ENCODE measurements at regions not wholly inside any gene's neighbourhood (a gene's known extent, or its start where the extent isn't known, plus 50 kb on each side); places are given as distances from the start of the nearest gene placed in this dataset.

DNA sequence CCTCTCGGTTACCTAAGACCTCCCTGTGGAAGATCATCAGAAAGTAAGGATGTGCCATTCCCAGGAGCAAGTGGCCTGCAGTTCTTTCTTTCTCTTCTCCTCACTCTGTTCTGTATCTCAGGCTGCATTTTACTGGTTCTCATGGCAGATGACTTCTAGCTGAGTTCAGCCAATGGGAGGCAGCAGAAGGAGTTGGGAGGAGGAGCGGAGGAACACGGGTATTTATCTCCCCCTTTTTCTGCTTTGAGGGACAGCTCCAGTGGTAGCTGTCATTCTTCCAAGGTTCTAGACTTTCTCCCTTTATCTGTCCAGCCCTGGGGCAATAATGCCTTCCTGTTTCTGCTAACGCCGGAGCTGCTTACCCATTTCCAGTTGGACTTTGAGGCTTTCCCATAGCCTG is 339.9 kb downstream of the NR2F2 start:
- no peak for DNase-seq (ENCODE audit: low read depth, low spot score)

DNA sequence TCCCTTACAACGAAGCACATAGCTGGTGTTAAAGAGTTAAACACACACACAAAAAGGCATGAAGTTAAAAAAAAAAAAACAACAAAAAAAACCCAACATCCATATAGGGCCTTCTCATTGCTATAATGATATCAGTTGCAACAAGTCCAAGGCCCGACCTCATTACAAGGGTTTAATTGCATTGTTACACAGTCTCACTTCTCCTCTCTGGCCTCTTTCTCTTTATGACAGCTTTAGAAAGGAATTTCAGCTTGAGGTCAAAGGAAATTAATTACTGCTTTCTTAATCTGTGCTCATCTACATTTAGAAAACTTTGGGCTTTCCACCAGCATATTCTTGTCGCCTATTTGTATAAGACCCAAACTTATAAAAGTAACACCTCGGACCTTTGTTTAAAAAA is 342.1 kb downstream of the NR2F2 start:
- no peak for DNase-seq (ENCODE audit: low read depth, low spot score)

GRCh38 chr15:96678386-96678785 is 347.9 kb downstream of the NR2F2 start:
- no peak for DNase-seq (ENCODE audit: low read depth, low spot score)

GRCh38 chr15:96687388-96688107 is 357.0 kb downstream of the NR2F2 start:
- DNase-seq (ENCODE audit: low read depth, low spot score), result no peak

DNA sequence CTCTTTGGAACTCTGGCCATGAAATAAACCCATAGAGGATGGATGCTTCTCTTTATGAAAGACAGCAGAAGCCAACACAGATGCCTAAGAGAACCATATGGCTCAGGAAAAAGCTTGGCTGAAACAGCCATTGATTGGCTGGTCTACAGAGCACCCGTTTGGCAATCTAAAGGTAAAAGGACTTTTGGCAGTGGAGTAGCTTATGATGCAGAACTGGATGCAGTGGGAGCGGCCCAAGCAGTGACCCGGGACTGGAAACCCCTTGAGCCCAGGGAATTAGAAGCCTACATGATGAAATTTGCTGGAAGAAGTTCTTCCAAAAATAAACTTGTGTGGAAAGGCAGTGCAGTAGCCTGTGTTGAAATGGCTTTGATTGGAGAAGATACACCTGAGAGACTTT is 360.2 kb downstream of the NR2F2 start:
- DNase-seq (ENCODE audit: low read depth, low spot score), result no peak

DNA sequence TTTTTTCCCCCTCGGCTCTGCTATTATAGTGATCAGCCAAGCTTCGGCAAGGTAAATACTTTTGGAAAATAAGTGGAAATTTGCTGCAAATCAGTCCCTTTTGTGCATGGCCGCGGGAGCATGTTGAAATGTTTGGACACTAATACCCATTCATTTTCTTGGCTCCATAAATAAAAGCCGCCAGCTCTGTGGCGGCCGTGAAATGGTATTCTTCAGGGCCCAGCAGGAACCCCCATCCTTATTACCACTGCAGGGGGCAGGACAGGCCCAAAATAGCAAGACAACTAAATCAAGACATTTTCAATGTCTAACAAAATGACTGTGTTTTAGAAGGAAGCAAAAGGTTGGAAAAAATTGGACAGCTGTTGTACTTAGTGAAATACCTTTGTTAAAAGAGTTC is 362.3 kb downstream of the NR2F2 start:
- DNase-seq (ENCODE audit: low read depth, low spot score), result no peak

DNA sequence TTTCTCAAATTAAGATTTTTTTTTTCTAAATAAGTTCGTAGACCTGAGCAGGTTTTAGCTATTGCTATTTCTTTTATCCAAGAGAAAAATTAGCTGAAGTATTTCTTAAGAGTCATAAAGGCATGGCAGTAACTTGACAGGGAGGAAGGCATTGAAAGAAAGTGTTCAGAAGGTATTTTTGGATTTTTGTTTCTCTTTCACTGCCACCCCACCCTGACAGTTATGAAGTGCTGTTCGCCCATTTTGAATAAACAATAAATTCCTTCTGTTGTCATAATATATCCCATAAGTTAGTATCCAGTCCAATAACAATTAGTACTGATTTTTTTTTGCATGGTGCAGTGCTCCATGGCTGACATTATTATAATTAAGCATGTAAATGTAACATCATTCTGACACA is 363.0 kb downstream of the NR2F2 start:
- DNase-seq (ENCODE audit: low read depth, low spot score), result no peak

GRCh38 chr15:96693990-96694517 is 363.6 kb downstream of the NR2F2 start:
- DNase-seq (ENCODE audit: low read depth, low spot score), result no peak

DNA sequence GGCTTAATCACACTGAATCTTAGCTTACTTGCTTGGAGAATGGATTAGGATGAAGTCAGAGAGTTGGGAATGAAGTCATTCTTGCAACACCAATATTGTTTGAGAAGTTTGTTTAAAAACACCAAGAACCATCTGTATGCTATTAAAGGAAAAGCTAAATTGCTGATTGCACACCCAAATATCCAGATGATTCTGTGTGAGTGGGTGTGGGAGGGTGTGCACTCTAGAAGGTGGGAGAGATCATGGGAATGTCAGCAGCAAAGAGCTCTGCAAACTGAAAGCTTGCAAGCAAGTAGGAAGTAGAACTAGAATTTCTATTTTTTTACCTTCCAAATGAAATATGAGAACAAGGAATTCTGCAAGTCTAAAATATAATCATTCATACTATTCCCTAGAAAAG is 364.9 kb downstream of the NR2F2 start:
- no peak for DNase-seq (ENCODE audit: low read depth, low spot score)

DNA sequence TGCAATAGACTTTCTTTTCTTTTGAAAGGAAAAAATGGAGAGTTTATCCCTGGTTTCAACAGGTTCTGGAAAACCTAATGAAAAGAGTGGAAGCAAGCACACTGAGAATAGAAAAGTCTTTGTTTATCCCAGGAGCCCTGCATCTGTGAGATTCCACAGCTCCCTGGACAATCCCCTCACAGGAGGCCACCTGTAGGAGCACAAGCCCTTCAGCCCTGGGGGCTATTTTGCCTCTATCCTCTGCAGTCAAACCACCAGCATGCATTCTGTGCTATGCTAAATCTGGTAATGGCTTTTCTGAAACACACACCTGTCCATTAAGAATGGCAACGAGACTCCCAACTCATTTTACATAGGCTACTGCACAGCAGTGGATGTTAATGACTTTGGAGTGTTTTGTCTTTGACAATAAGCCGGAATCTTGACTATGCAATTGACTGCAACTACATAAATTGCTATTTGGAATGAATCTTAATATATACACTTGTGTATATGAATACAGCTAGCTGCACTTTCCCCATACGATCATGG is 369.4 kb downstream of the NR2F2 start:
- no peak for DNase-seq (ENCODE audit: low read depth, low spot score)

GRCh38 chr15:96700555-96700954 is 370.1 kb downstream of the NR2F2 start:
- DNase-seq (ENCODE audit: low read depth, low spot score), result no peak

GRCh38 chr15:96701443-96701842 is 370.9 kb downstream of the NR2F2 start:
- no peak for DNase-seq (ENCODE audit: low read depth, low spot score)

GRCh38 chr15:96701877-96702276 is 371.4 kb downstream of the NR2F2 start:
- DNase-seq (ENCODE audit: low read depth, low spot score), result no peak

DNA sequence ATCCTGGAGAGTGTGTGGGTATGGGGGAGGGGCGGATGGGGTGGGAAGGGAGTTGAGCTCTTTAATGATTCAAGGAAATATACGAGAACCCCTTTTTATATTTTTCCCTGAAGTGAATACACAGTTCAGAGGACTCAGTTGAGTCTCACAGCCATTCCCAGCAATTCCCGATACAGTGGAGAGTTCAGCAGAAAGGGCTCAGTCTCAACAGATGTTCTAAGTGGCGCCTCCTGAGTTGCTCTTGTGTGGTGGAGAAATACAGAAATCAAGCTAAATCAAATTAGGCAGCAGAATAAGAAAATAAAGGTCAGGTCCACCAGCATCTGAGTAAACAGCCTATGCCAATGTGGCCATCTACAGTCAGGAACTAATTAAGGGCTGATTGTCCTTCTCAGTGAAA is 372.1 kb downstream of the NR2F2 start:
- DNase-seq (ENCODE audit: low read depth, low spot score), result no peak

DNA sequence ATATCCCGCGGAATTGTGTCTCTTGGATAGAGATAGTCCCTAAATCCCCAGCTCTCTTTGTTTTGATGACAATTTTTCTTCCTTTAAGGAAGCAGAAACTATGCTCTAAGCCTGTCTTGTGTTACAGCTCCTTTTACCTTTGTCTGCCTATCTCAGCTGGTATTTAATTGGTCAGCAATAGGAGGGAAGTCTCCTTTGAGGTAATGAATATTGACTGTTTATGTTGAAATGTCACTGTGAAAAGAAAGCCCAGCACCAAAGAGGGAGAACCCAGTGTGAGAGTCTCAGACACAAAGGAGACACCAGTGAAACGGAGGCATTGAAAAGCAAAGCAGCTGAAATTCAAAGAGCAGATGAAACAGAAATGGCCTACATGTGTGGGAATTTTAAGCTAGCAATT is 372.6 kb downstream of the NR2F2 start:
- no peak for DNase-seq (ENCODE audit: low read depth, low spot score)

GRCh38 chr15:96703794-96704550 is 373.5 kb downstream of the NR2F2 start:
- no peak for DNase-seq (ENCODE audit: low read depth, low spot score)

- no peak for DNase-seq (ENCODE audit: low read depth, low spot score)
These were observed 385.6 kb downstream of the NR2F2 start for GRCh38 chr15:96716075-96716474.

- DNase-seq (ENCODE audit: low read depth, low spot score), result no peak
These were observed 386.0 kb downstream of the NR2F2 start for GRCh38 chr15:96716478-96716877.

- no peak for DNase-seq (ENCODE audit: low read depth, low spot score)
These were observed 389.8 kb downstream of the NR2F2 start for GRCh38 chr15:96720251-96720650.

DNA sequence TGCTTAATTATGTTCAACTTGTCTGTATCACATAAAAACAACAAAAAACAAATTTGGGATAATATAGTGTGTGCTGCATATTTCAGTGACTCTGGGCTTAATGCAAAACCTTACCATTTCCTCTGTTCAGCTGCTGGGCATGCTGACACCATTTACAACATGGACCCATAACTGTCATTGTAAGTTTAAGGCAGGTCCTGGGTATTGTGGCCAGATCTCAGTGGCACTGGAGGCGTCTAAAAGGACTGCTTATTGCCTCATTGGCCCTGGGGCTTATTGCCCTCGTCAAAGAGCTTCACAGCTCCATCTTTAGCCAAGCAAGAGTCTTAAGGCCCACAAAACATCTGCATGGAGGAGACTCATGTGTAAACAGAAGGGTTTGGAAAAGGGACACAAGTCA is 390.2 kb downstream of the NR2F2 start:
- no peak for DNase-seq (ENCODE audit: low read depth, low spot score)

DNA sequence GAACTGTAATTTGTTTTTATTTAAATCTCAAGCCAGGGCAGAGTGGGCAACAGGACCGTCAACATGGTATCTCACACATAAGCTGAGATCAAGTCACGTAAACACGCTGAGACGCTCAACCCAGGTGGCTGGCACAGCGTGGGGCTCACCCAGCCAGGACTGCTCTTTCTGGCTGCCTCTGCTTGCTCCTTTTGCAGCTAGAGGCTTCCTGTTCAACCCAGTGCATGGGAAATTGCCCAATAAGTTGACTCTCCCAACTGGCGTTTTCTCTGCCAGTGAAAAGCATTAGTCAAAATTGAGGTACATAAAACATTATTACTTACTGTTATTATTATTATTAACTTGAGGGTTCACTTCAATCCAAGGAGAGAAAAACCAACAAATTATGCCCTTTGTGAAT is 398.1 kb downstream of the NR2F2 start:
- DNase-seq (ENCODE audit: low read depth, low spot score), result no peak

DNA sequence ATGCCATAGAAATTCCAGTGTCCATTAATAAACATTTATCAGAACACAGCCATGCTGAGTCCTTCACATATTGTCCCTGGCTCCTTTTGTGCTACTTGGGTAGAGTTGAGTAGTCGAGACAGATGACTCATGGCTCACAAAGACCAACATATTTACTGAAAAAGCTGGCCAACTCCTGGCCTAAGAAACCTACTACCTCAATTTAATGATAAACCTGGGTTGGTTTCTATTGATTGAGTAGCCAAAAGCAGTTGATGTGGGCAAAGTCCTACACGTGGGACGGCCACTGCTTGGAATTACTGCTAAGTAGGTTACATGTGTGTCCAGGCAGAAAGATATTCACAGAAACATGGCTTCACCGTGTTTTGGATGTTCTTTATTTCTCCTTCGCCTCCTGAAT is 402.2 kb downstream of the NR2F2 start:
- no peak for DNase-seq (ENCODE audit: low read depth, low spot score)

- DNase-seq (ENCODE audit: low read depth, low spot score), result no peak
These were observed 403.2 kb downstream of the NR2F2 start for GRCh38 chr15:96733721-96734120.
